A673 (cell line): ENCODE measurements at regions not wholly inside any gene's neighbourhood (a gene's known extent, or its start where the extent isn't known, plus 50 kb on each side); places are given as distances from the start of the nearest gene placed in this dataset.

ENCODE experiments used
- BruUV-seq: library from RNA; stranded (reverse); fragments of 400-500 nt; replicated peaks from 2 replicates; lab custom pipeline; 2021; lab: Mats Ljungman, UMichigan
- CTCF ChIA-PET: fragments of 300-600 bp; sonication (Branson Sonifier 250); formaldehyde crosslinking; loops from one replicate; lab custom pipeline; 2022; ENCODE audit warnings: antibody characterized with exemption; lab: Charles Lee
- POLR2A ChIA-PET: fragments of 300-600 bp; sonication (Branson Sonifier 250); formaldehyde crosslinking; loops from one replicate; lab custom pipeline; 2022; ENCODE audit warnings: antibody characterized with exemption; ENCODE audit not compliant: low non-redundant PET; lab: Charles Lee
- DNase-seq: peaks from one replicate; pipeline ENCODE4 v3.0.0-alpha.2; 2015; ENCODE audit warnings: low spot score
- H3K27ac ChIP-seq: fragments of 200-600 bp; sonication (generic); 2 replicates; pipeline ENCODE4 v1.5.1; 2016; ENCODE audit warnings: mixed run types, low read depth, mild to moderate bottlenecking, mixed read lengths, antibody characterized with exemption, low read length; ENCODE audit not compliant: poor library complexity, severe bottlenecking
- H3K27me3 ChIP-seq: fragments of 200-600 bp; sonication (generic); replicated peaks from 2 replicates; pipeline ENCODE4 v1.6.1; 2017; ENCODE audit warnings: mixed run types, low read depth, mild to moderate bottlenecking, mixed read lengths, antibody characterized with exemption, low read length; ENCODE audit not compliant: insufficient read depth, poor library complexity
- H3K36me3 ChIP-seq: fragments of 200-600 bp; sonication (generic); 2 replicates; pipeline ENCODE4 v1.6.1; 2016; ENCODE audit warnings: mixed run types, mild to moderate bottlenecking, mixed read lengths, antibody characterized with exemption, low read length; ENCODE audit not compliant: insufficient read depth, poor library complexity, severe bottlenecking
- H3K4me1 ChIP-seq: fragments of 200-600 bp; sonication (generic); 2 replicates; pipeline ENCODE4 v1.6.1; 2017; ENCODE audit warnings: mixed run types, mild to moderate bottlenecking, mixed read lengths, antibody characterized with exemption, low read length; ENCODE audit not compliant: insufficient read depth, poor library complexity, severe bottlenecking
- H3K4me3 ChIP-seq: fragments of 200-600 bp; sonication (generic); 2 replicates; pipeline ENCODE4 v1.5.1; 2016; ENCODE audit warnings: low read depth, mixed run types, mild to moderate bottlenecking, mixed read lengths, low read length; ENCODE audit not compliant: poor library complexity, severe bottlenecking
- H3K9me3 ChIP-seq: fragments of 200-600 bp; sonication (generic); 2 replicates; pipeline ENCODE4 v1.6.1; 2016; ENCODE audit warnings: mixed run types, low read depth, mild to moderate bottlenecking, mixed read lengths, antibody characterized with exemption, low read length; ENCODE audit not compliant: poor library complexity, severe bottlenecking
- EZH2 ChIP-seq: fragments of 200-600 bp; sonication (generic); IDR thresholded peaks from 2 replicates; pipeline ENCODE4 v1.6.1; 2017; ENCODE audit warnings: borderline replicate concordance, low read depth, mild to moderate bottlenecking, mixed read lengths, antibody characterized with exemption, low read length; ENCODE audit not compliant: poor library complexity, severe bottlenecking
- intact Hi-C: fragments of 100-400 bp; cut with micrococcal nuclease; formaldehyde crosslinking; loops from one replicate; pipeline ENCODE4 v1.10.0; 2022; ENCODE audit not compliant: unreplicated experiment
- TF ChIP-seq, protein P1 (sequence below): fragments of 300-800, 200-600 bp; sonication (generic); conservative IDR thresholded peaks from 2 replicates; pipeline ENCODE4 v1.5.1; 2017; ENCODE audit warnings: low read depth, mild to moderate bottlenecking, antibody characterized with exemption, low read length, moderate library complexity, mixed read lengths

DNA sequence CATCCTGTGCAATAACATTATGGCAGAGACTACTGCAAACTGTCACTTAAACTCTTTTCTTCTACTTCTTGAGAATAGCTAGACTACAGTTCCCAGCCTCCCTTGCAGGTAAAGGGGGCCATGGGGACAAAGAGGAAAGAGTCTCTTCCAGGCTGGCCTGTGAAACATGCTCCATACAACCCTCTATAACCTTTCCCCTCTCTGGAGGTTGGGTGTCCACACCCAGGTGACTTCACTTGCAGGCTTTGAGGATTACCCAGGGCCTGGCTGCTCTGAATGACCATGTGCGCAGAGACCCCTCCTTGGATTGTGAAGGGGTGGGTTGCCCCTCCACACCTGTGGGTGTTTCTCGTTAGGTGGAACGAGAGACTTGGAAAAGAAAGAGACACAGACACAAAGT is 84.1 kb downstream of the SEC61G start:
- H3K27me3 ChIP-seq: no peaks in the 10 kb centered on the region
- no TSS peak for BruUV-seq
- intact Hi-C loops: no loop called here
- H3K4me3 ChIP-seq: no peak overlapping the region
- TF ChIP-seq, protein P1, sequence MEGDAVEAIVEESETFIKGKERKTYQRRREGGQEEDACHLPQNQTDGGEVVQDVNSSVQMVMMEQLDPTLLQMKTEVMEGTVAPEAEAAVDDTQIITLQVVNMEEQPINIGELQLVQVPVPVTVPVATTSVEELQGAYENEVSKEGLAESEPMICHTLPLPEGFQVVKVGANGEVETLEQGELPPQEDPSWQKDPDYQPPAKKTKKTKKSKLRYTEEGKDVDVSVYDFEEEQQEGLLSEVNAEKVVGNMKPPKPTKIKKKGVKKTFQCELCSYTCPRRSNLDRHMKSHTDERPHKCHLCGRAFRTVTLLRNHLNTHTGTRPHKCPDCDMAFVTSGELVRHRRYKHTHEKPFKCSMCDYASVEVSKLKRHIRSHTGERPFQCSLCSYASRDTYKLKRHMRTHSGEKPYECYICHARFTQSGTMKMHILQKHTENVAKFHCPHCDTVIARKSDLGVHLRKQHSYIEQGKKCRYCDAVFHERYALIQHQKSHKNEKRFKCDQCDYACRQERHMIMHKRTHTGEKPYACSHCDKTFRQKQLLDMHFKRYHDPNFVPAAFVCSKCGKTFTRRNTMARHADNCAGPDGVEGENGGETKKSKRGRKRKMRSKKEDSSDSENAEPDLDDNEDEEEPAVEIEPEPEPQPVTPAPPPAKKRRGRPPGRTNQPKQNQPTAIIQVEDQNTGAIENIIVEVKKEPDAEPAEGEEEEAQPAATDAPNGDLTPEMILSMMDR: no peak
- TF ChIP-seq EZH2: no peak
- ChIA-PET POLR2A (no interaction called here), CTCF (no interaction called here)
- no peaks in the 10 kb centered on the region for H3K4me1 ChIP-seq
- no peak overlapping the region for H3K27ac ChIP-seq
- H3K9me3 ChIP-seq: no peaks in the 10 kb centered on the region
- no peak for DNase-seq
- no peaks in the 10 kb centered on the region for H3K36me3 ChIP-seq

DNA sequence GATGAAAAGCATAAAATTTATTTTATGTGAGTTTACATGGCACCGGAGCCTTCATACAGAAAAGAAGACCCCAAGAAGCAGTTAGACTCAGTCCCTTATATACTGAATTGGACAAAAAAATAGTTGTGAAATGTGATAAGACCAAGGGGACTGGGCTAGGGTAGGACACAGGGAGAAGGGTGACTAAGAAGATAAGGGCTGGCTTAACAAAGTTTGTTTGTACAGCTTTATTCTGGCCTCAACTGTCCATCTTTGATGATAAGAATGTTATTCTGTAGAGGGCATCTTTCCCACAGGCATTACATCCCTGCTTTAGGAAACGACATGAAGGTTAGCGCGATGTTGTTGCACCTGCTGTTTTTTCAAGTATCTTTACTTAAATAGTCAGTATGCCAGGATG is 86.5 kb downstream of the SEC61G start:
- Histone ChIP-seq H3K4me1 (no peaks in the 10 kb centered on the region), H3K4me3 (no peak overlapping the region), H3K27me3 (no peaks in the 10 kb centered on the region), H3K27ac (no peak overlapping the region), H3K9me3 (no peaks in the 10 kb centered on the region), H3K36me3 (no peaks in the 10 kb centered on the region)
- TF ChIP-seq, protein P1: no peak
- no peak for TF ChIP-seq EZH2
- ChIA-PET CTCF (no interaction called here), POLR2A (no interaction called here)
- no peak for DNase-seq
- intact Hi-C loops: no loop called here
- BruUV-seq: no TSS peak

GRCh38 chr7:54664235-54665228 is 94.5 kb downstream of the SEC61G start:
- Histone ChIP-seq H3K4me3 (peak overlapping the region; percentile 19), H3K4me1 (no peaks in the 10 kb centered on the region), H3K9me3 (no peaks in the 10 kb centered on the region), H3K27me3 (peaks cover 40% of the 10 kb centered on the region), H3K27ac (no peak overlapping the region), H3K36me3 (no peaks in the 10 kb centered on the region)
- DNase-seq: peak; percentile 33
- TF ChIP-seq, protein P1: peak; percentile 52
- no peak for TF ChIP-seq EZH2
- ChIA-PET CTCF (no interaction called here), POLR2A (no interaction called here)
- intact Hi-C loops: no loop called here
- BruUV-seq: no TSS peak
